ENCODE measurements at regions not wholly inside any gene's neighbourhood (a gene's known extent, or its start where the extent isn't known, plus 50 kb on each side); places are given as distances from the start of the nearest gene placed in this dataset.

GRCh38 chr12:82176026-82176425, 182.2 kb downstream of the CCDC59 start:
- Histone ChIP-seq H3K4me1 (no peaks in the 10 kb centered on the region), H3K36me3 (no peaks in the 10 kb centered on the region), H3K27me3 (no peaks in the 10 kb centered on the region), H3K27ac (no peak overlapping the region), H3K9me3 (no peaks in the 10 kb centered on the region), H3K4me3 (no peak overlapping the region)
- DNase-seq (no peak), ATAC-seq (ENCODE audit: low FRiP score in 2 of 2) (no peak)
- TF ChIP-seq POLR2A (IDR thresholded peaks at IDR 0.05) (no peak), CTCF (IDR thresholded peaks at IDR 0.05) (no peak)
- 64% methylated on average over 4 of the region's 4 CpGs for WGBS, 2 donors

GRCh38 chr12:82174936-82175335, 183.3 kb downstream of the CCDC59 start:
- Histone ChIP-seq H3K36me3 (no peaks in the 10 kb centered on the region), H3K27me3 (no peaks in the 10 kb centered on the region), H3K27ac (no peak overlapping the region), H3K4me3 (no peak overlapping the region), H3K9me3 (no peaks in the 10 kb centered on the region), H3K4me1 (no peaks in the 10 kb centered on the region)
- TF ChIP-seq POLR2A (IDR thresholded peaks at IDR 0.05): no peak
- TF ChIP-seq EP300 (IDR thresholded peaks at IDR 0.05): no peak
- TF ChIP-seq POLR2AphosphoS5 (IDR thresholded peaks at IDR 0.05): no peak
- TF ChIP-seq CTCF (IDR thresholded peaks at IDR 0.05): no peak
- ATAC-seq (ENCODE audit: low FRiP score in 2 of 2): no peak
- no peak for DNase-seq
- 80 to 81% methylated on average over 2 of the region's 2 CpGs for WGBS, 2 donors

DNA sequence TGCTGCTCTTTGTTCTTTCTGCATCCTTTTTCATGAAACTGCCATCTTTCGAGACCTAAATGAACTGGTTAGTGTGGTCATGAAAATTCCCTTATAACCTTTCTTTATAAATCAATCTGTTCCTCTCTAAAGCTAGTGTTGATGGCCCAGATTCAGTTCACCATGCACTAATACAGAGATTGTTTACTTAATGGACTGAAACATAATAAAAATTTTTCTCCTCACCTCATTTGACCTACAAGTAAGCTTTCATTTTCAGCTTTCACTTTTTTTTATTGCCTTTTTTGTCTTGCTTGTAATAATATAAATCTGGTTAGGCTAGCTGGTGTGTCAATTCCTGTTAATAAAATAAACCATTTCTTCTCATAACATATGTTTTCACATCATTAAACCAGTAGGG, 183.8 kb downstream of the CCDC59 start:
- DNase-seq (no peak), ATAC-seq (ENCODE audit: low FRiP score in 2 of 2) (no peak)
- Histone ChIP-seq H3K36me3 (no peaks in the 10 kb centered on the region), H3K4me3 (no peak overlapping the region), H3K4me1 (no peaks in the 10 kb centered on the region), H3K27ac (no peak overlapping the region), H3K27me3 (no peaks in the 10 kb centered on the region), H3K9me3 (no peaks in the 10 kb centered on the region)
- 62 to 76% methylated on average over 1 of the region's 1 CpG for WGBS, 2 donors
- TF ChIP-seq EP300 (IDR thresholded peaks at IDR 0.05) (no peak), POLR2AphosphoS5 (IDR thresholded peaks at IDR 0.05) (no peak), POLR2A (IDR thresholded peaks at IDR 0.05) (no peak), CTCF (IDR thresholded peaks at IDR 0.05) (no peak)

DNA sequence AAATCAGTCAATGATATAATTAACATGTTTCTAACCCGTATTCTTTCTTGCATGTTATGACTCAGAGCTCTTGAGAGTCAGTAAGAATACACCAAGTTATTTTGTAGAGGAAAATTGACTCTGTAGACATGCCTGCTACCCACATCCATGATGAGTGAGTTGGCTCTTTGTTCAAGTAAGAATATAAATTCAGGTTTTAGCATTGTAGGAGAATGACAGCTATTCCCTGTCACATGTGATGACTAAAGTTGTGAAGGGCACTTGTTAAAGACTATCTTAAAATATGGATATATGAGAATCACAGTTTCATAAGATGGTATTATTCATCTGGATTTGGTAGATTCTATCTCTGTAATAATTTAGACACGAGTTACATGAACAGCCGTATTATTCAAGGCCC, 209.1 kb downstream of the CCDC59 start:
- H3K27ac ChIP-seq: no peak overlapping the region
- ATAC-seq (ENCODE audit: low FRiP score in 2 of 2): no peak
- WGBS, 2 donors: 58 to 80% methylated on average over 3 of the region's 3 CpGs

More for the DNA sequence above, 209.1 kb downstream of the CCDC59 start:
- Histone ChIP-seq H3K4me1 (no peaks in the 10 kb centered on the region), H3K9me3 (peaks cover 0 to 5% (median 0%) of the 10 kb centered on the region in 4 donors), H3K4me3 (no peak overlapping the region), H3K27me3 (no peaks in the 10 kb centered on the region), H3K36me3 (no peaks in the 10 kb centered on the region)
- TF ChIP-seq EP300 (IDR thresholded peaks at IDR 0.05): no peak
- no peak for TF ChIP-seq POLR2AphosphoS5 (IDR thresholded peaks at IDR 0.05)
- TF ChIP-seq CTCF (IDR thresholded peaks at IDR 0.05): no peak
- no peak for TF ChIP-seq POLR2A (IDR thresholded peaks at IDR 0.05)
- DNase-seq: no peak

All from upper lobe of left lung (tissue), 6 donors.